HG03469 (cell line): ENCODE measurements at regions not wholly inside any gene's neighbourhood (a gene's known extent, or its start where the extent isn't known, plus 50 kb on each side); places are given as distances from the start of the nearest gene placed in this dataset.
"Not testable (repeated sequence)": the region's sequence is repeated elsewhere in the genome, so short reads cannot be mapped to it uniquely, and the experiment has no call there.

ENCODE experiments used
- ATAC-seq: cut with Tn5 transposase; IDR thresholded peaks from one replicate; pipeline ENCODE4 v1.9.1; 2021; ENCODE audit warnings: mild to moderate bottlenecking, moderate library complexity, moderate number of reproducible peaks; ENCODE audit not compliant: unreplicated experiment

DNA sequence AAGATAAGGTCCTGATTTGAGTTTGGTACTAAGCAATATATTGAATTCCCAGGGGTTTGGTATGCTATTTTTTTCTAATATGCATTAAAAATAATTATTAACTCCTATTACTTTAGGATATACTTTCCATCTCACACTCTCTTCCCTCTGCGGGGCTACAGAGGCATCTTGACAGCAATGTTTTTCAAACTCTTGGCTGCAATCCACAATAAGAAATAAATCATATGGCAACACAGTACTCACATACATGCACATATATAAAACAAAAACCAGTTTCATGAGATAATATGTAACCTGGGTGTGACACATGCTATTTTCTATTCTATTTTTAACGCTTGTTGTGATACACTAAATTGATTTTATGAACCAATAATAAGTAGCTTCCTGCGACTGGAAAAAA lies 189.5 kb downstream of the UNC5CL start:
- no peak for ATAC-seq

GRCh38 chr6:40848868-40849514 lies 190.0 kb downstream of the UNC5CL start:
- ATAC-seq, result no peak

DNA sequence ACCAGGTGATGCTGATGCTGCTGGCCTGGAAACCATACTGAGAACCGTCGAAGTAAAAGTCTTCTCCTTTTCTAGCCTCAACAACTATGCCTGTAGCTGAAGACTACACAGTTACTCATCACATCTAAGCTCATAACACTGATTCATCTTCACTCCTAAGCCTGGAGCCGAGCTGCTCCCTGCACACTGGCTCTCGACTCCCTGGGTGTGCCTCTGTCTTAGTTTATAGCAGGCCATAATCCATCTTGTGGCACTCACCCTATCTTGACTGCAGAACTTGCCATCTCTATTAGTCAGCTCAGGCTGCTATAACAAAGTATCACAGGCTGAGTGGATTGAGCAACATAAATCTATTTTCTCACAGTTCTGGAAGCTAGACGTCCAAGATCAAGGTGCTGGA lies 191.0 kb downstream of the UNC5CL start:
- no peak for ATAC-seq

GRCh38 chr6:40845553-40845952 lies 193.5 kb downstream of the UNC5CL start:
- ATAC-seq, result no peak

- no peak for ATAC-seq
Measured at GRCh38 chr6:40844246-40844645, 194.8 kb downstream of the UNC5CL start.

DNA sequence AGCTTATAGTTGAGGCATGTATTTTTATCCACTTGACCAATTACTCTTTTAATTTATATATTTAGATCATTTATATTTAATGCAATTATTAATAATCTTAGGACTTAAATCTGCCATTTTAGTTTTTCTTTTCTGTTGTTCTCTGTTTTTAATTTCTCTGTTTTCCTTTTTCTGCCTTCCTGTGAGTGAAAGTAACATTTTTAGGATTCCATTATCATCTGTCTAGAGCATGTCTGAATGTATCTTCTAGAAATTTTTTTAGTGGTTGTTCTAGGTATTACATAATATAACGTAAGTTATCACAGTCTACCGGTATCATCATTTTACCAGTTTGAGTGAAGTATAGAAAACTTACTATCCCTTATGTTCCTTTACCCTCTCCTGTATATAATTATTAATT lies 197.3 kb downstream of the UNC5CL start:
- no peak for ATAC-seq

DNA sequence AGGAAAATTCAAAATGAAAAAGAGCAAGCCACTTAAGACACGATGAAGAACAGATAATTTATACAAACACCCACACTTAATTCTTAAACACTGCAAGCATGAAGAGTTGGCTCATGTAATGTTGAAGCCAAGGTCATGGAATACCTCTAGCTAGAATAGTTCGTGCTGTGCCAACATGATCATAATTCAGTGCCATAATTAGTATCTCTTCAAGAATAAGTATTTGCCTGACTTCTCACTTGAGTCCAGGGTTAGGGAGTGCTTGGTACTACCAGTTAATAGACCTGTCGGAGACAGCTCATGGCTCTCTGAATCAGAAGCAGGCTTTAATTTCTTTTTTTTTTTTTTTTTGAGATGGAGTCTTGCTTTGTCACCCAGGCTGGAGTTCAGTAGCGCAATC lies 206.3 kb downstream of the UNC5CL start:
- ATAC-seq, result no peak

- no peak for ATAC-seq
Measured at GRCh38 chr6:40831381-40831780, 207.6 kb downstream of the UNC5CL start.

- ATAC-seq, result no peak
Measured at GRCh38 chr6:40825102-40825501, 213.9 kb downstream of the UNC5CL start.

GRCh38 chr6:40823917-40824891 lies 214.8 kb downstream of the UNC5CL start:
- not testable (repeated sequence) for ATAC-seq

GRCh38 chr6:40822619-40823018 lies 216.4 kb downstream of the UNC5CL start:
- no peak for ATAC-seq

GRCh38 chr6:40819182-40819834 lies 219.7 kb downstream of the UNC5CL start:
- ATAC-seq, result no peak

DNA sequence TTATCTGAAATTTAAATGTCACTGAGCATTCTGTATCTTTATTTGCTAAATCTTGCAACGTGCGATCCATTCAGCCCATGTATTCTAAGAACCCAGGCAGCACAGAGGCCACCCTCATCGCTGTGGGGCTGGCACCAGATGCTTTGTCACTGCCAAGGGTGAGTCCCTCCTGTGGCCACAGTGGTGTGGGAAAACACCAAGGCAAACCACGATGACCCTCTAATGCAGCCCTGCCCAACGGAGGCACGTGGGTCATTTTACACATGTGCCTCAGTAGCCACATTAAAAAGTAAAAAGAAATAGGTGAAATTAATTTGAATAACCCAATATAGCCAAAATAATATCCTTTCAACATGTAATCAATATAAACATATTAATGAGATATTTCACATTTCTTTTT lies 221.7 kb downstream of the UNC5CL start:
- ATAC-seq, result no peak

DNA sequence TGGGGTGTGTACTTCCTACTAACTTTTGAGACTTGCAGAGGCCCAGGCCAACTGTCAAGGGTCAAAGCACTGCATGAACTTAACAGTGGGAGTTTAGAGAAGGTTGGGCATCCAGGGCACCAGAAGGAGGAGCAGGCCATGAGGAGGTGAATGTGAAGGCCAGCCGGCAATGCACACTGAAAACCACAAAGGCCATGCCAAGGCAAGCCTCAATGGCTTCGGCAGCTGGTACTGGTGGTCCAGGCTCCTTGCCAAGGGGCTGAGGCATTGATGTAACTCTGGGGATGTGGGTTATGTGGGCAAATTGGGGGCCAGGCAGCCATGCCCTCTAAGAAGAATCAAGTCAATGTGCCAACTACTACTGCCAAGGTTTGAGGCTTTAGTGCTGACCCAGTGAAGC lies 222.4 kb downstream of the UNC5CL start:
- ATAC-seq, result no peak

GRCh38 chr6:40815731-40816130 lies 223.3 kb downstream of the UNC5CL start:
- no peak for ATAC-seq

- ATAC-seq, result no peak
Measured at GRCh38 chr6:40810171-40810570, 223.0 kb upstream of the LRFN2 start.

DNA sequence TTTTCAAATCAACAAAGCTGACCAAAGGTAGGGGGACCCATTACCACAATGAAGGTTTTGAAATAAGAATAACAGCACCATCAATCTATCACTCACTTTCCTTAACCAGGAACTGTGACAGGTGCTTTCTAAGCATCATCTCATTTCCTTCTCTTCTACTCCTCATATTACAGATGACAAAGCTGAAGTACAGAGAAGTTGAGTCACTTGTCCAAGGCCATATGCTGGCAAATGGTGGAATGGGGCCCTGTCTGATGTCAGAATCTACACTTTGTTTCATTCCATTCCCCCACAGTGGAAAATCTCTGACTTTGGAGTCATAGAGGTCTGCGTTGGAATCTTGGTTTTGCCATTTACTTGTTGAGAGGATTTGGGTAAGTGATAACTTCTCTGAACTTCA lies 222.5 kb upstream of the LRFN2 start:
- ATAC-seq, result no peak

DNA sequence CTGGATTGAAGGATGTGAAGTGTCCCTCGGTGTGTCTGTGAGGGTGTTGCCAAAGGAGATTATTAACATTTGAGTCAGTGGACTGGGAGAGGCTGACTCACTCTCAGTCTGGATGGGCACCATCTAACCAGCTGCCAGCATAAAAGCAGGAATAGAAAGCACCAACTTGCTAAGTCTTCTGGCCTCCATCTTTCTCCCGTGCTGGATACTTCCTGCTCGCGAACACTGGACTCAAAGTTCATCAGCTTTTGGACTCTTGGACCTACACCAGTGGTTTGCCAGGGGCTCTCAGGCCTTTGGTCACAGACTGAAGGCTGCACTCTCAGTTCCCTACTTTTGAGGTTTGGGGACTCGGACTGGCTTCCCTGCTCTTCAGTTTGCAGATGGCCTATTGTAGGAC lies 220.3 kb upstream of the LRFN2 start:
- ATAC-seq, result no peak

DNA sequence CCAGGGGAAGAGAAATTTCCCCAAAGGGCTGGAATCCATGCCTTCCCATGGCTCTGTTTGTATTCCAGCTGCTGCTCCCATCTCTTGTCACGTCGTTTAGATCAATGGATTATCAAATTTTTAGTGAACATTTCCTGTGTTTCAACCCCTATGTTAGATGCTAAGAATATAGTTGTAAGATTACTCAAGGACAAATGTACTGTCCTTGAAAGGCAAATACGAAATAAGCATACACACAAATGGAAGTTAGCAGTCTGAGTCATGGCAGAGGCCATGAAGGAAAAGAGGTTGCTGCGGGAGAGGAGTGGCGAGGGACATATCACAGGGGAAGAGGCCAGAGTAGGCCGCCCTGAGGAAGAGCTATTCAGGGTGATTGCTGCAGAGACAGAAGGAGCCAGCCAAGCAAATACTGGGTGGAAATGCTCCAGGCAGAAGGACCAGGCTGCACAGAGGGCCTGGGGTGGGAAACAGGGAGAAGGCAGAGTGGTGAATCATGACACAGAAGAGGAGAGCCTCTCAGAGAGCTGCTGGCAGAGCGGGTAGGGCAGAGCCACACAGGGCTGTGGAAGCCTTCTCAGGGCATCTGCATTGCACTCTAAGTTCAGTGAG lies 219.2 kb upstream of the LRFN2 start:
- no peak for ATAC-seq

GRCh38 chr6:40805336-40805735 lies 218.2 kb upstream of the LRFN2 start:
- ATAC-seq, result no peak

DNA sequence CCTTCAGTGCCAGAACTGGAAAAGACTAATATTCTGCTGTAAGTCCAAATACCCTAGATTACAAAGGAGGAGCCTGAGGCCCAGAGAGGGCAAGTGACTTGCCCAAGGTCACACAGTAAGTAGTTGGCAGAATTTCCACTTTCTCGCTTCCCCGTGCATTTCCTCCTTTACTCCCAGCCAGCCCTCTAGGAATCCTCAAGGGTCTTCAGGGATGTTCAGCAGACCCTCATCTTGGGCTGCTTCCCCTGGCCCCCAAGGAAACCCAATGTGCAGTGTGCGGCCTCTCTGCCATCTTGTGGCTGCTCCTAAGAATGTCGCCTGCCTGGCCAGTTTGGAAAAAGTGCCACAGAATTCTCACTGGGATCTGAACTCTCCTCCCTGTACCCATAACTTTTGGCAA lies 217.7 kb upstream of the LRFN2 start:
- ATAC-seq, result no peak
